ENCODE measurements at regions not wholly inside any gene's neighbourhood (a gene's known extent, or its start where the extent isn't known, plus 50 kb on each side); places are given as distances from the start of the nearest gene placed in this dataset.
A peak's percentile ranks its signal among the peaks of the same experiment; 100 is the strongest.
"Not testable (repeated sequence)": the region's sequence is repeated elsewhere in the genome, so short reads cannot be mapped to it uniquely, and the experiment has no call there.

- no peak for DNase-seq
Measured at GRCh38 chr6:27770724-27771123, 141.5 kb downstream of the OR2B2 start.

GRCh38 chr6:27768556-27768955 lies 143.6 kb downstream of the OR2B2 start:
- no peak for DNase-seq

- DNase-seq: no peak
Measured at GRCh38 chr6:27767851-27768250, 144.3 kb downstream of the OR2B2 start.

- no peak for DNase-seq
Measured at GRCh38 chr6:27766405-27766804, 145.8 kb downstream of the OR2B2 start.

- no peak for DNase-seq
Measured at GRCh38 chr6:27765028-27765590, 147.1 kb downstream of the OR2B2 start.

GRCh38 chr6:27761391-27761790 lies 150.8 kb downstream of the OR2B2 start:
- DNase-seq: no peak

- DNase-seq: no peak
Measured at GRCh38 chr6:27760464-27760863, 151.7 kb downstream of the OR2B2 start.

GRCh38 chr6:27759930-27760329 lies 152.3 kb downstream of the OR2B2 start:
- DNase-seq: no peak

- no peak for DNase-seq
Measured at GRCh38 chr6:27758491-27758890, 153.7 kb downstream of the OR2B2 start.

- DNase-seq: peak; percentile 84
Measured at GRCh38 chr6:27757307-27757706, 154.9 kb downstream of the OR2B2 start.

- no peak for DNase-seq
Measured at GRCh38 chr6:27755768-27756167, 156.4 kb downstream of the OR2B2 start.

GRCh38 chr6:27754408-27754782 lies 157.8 kb downstream of the OR2B2 start:
- no peak for DNase-seq

GRCh38 chr6:27753668-27754407 lies 158.4 kb downstream of the OR2B2 start:
- DNase-seq: peak; percentile 89

GRCh38 chr6:27752038-27752885 lies 159.9 kb downstream of the OR2B2 start:
- peak; percentile 76 for DNase-seq

GRCh38 chr6:27748661-27749060 lies 163.5 kb downstream of the OR2B2 start:
- DNase-seq: no peak

GRCh38 chr6:27747637-27748036 lies 164.6 kb downstream of the OR2B2 start:
- no peak for DNase-seq

GRCh38 chr6:27746860-27747259 lies 165.3 kb downstream of the OR2B2 start:
- DNase-seq: not testable (repeated sequence)

- no peak for DNase-seq
Measured at GRCh38 chr6:27743787-27744186, 168.4 kb downstream of the OR2B2 start.

GRCh38 chr6:27742833-27743573 lies 169.2 kb downstream of the OR2B2 start:
- no peak for DNase-seq

- not testable (repeated sequence) for DNase-seq
Measured at GRCh38 chr6:27739902-27740301, 172.3 kb downstream of the OR2B2 start.

- DNase-seq: no peak
Measured at GRCh38 chr6:27736686-27737085, 175.5 kb downstream of the OR2B2 start.

GRCh38 chr6:27728442-27728841 lies 183.8 kb downstream of the OR2B2 start:
- no peak for DNase-seq

GRCh38 chr6:27726619-27727023 lies 185.6 kb downstream of the OR2B2 start:
- DNase-seq: no peak
